ENCODE measurements at regions not wholly inside any gene's neighbourhood (a gene's known extent, or its start where the extent isn't known, plus 50 kb on each side); places are given as distances from the start of the nearest gene placed in this dataset.
"Not testable (repeated sequence)": the region's sequence is repeated elsewhere in the genome, so short reads cannot be mapped to it uniquely, and the experiment has no call there.

GRCh38 chr13:79612604-79613003 is 131.6 kb downstream of the NDFIP2 start (continued):
- TF ChIP-seq AR (CRISPR knock-in tag; IDR thresholded peaks at IDR 0.05) (no peak), CDX4 (CRISPR knock-in tag; IDR thresholded peaks at IDR 0.05; ENCODE audit: borderline replicate concordance) (no peak), CBFB (CRISPR knock-in tag; IDR thresholded peaks at IDR 0.05; ENCODE audit: low read depth) (no peak), AFF4 (CRISPR knock-in tag; IDR thresholded peaks at IDR 0.05; ENCODE audit: borderline replicate concordance) (no peak), NR3C1 (CRISPR knock-in tag; conservative IDR thresholded peaks at IDR 0.05; ENCODE audit: low read depth) (no peak), MLX (CRISPR knock-in tag; IDR thresholded peaks at IDR 0.05) (no peak), USF1 (CRISPR knock-in tag; IDR thresholded peaks at IDR 0.05) (no peak)

- H3K4me3 Mint-ChIP-seq; POLR2A ChIA-PET; H3K36me3 Mint-ChIP-seq; ATAC-seq; CTCF ChIA-PET; DNase-seq (ENCODE audit: low spot score); H3K4me1 Mint-ChIP-seq; H3K27ac Mint-ChIP-seq; H3K27me3 Mint-ChIP-seq (ENCODE audit: low read depth): not testable (repeated sequence)
- H3K9me3 Mint-ChIP-seq: peaks cover 58% of the 10 kb centered on the region
These were observed 126.9 kb downstream of the NDFIP2 start for GRCh38 chr13:79607895-79608294.
